Ramos (cell line): ENCODE measurements at regions not wholly inside any gene's neighbourhood (a gene's known extent, or its start where the extent isn't known, plus 50 kb on each side); places are given as distances from the start of the nearest gene placed in this dataset.

Source experiments
- in situ Hi-C: fragments of 300-500 bp; cut with MboI; formaldehyde crosslinking; loops from one replicate; pipeline ENCODE4 v1.14.3; 2022; ENCODE audit warnings: low sequenced_read_pairs; ENCODE audit not compliant: unreplicated experiment

DNA sequence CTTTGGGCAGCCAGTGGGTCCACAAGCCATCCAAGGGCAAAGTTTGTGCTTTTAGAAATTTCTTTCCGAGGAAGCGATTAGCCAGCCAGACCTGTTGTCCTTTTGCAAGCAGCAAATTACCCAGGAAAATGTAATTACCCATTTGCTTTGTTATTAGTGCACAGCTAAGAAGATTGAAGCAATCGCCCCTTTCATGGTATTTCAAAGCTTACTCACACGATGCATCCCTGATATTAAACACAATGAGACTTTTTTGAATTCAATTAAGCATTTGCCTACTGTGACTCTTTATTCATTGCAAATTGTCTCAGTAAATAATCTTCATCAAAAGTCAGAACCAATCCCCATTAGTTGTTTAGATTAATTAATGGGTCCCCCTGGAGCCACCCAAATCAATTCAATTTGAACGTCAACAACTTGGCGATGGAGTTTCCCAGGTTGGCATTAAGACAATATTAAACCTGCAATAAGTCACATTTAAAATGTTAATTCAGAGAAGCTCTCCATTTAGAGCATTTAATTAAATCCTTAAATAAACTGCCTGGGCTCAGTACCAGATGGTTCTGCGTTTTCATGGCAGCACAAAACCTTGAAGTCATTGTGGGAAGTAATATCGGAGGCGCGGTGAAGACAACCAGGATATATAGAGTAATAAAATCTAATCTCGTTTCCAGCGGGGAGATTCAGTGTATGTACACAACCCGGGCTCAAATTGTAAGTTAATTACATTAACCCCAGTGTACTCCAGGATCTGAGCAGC is 366.2 kb upstream of the TNRC6C start:
- in situ Hi-C loops, result no loop called here

DNA sequence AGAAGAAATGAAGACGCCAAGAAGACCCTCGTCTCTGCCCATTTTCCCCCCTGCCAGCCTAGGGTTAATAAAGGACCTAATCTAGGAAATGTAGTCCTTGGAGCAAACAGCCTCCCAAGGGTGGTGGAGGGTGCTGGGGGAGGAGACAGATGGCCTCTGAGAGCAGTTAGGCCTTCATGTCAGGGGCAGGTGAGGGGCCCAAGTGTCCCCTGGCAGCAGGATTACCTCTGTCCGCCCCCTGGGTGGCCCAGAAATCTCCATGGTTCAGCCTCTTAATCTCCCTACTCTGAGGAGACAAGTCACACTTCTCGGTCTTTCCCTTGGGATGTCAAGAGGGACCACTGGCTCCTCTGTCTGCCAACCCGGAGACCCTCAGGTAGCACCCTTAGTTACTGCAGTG is 365.4 kb upstream of the TNRC6C start:
- in situ Hi-C loops, result no loop called here

DNA sequence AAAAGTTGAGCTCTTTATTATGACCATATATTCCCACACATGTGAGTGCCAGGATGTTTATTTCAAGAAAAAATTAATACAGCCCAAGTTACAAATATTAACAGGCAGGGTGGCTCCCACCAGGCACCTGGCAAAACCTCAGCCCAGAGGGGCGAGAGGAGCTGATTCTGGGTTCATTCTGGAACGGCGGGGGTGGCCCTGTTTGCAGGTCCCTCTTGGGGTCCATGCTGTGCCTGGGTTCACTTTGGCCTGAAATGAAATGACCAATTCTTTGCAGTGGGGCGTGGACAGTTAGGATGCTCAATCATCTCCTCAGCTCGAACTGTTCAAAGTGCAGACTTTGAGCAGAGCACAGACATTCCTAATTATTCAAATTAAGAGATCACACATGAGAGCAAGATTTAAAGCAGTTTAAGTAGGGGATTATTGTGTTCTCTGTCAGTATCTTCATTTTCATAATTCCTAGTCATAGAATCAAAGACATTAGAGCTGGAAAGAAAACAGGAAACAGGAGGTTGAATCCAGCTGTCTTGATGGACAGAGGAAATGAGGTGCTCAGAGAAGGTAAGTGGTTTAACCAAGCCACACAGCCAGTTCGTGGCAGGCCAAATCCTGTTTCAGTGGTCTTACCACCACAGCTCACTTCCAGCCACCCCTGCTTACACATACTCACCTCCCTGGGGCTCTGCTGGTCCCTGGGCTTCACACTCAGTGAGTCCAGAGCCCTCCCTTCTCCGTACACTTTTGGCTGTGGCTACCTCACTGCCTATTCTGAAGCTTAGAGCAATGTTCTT is 363.9 kb upstream of the TNRC6C start:
- in situ Hi-C loops, result no loop called here

DNA sequence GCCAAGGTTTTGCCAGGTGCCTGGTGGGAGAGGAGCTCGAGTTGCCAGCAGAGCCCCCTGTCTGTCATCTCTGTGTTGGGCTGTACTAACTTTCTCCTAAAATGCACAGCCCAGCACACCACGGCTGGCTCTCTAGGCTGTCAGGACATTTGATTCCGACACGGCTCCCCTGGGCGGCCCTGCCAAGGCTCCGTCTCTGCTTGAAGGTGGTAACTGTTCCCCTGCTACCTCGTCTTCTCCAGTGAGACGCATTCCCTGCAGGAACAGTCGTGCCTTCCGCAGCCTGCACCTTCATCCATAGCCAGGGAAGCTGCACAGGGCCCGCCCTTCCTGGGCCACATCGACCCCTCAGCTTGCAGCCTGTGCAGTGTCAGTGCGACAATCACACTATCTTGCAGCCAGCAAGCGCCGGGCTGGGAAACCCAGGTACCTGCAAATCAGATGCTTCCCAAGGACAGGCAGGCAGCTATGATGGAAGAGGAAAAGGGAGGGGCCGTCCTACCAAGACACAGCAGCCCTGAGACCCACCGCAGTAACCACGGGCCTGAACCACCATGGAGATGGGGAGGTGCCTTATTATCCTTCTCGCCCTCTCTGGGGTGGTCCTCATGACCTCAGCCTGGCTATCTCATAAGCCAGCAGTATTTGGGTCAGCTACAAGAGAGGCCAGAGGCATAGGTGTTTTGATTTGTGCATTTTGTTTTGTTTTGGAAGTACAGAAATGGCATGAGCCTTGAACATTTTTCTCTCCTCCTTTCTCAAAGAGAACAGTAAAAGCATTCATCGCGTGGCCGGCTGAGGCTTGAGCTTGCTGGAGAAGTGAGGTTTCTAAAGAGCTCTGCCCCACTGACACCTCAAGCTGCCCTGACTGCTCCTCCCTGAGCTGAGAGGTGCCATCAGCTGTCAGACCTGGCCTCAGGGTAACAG is 361.7 kb upstream of the TNRC6C start:
- in situ Hi-C loops, result no loop called here

DNA sequence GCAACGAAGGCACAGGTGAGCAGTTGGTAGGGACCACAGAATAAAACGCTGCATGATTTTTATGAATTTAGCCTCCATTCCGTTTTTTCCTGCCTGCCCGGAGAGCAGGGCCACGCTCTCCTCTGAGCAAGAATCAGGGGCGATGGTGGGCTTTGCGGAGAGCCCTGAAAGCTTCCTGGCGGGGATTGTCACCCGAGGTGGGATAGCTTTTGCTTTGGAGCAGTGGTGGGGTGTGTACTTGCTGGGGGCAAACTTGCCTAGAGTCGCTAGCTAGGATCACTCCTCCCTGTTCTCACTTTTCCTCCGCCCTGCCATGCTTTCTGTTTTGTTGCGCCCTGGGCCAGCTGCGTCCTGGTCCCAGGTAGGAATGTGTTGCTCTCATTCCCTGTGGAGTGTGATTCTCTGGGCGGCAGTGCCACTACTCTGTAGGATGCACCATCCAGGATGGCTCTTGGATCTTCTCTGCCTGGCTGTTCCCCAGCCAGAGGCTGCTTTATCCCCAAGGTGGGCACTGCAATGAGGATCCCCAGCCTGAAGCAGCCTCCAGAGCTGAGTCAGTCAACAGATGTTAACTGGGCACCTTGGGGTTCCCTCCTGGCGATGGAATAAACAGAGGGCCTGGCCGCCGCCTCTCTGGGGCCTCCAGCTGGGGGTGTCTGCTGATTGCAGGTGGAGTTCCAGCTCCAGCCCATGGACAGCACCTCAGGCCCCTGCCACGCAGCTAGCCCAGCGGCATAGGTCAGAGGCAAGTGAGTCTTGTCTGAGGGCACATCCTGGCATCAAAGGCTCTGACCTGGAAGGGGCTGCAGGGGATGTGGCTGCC is 360.9 kb upstream of the TNRC6C start:
- in situ Hi-C loops, result no loop called here

DNA sequence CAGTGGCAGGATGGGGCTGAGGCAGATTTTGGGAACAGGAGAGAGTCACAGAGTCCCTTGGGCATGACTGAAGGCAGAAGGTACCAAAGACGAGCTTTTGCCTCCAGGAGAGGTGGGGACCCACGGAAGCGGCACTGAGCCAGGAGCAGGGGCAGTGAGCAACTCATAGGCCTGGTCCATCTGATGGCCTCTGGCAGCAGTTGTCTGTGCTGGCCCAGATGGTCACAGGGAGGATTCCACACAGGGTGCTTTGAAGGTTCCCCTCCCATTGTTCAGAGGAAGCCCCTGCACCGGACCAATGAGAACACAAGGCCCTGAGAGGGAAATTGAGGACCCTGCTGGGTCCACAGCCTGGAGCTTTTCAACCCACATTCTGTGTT is 360.3 kb upstream of the TNRC6C start:
- in situ Hi-C loops, result no loop called here

DNA sequence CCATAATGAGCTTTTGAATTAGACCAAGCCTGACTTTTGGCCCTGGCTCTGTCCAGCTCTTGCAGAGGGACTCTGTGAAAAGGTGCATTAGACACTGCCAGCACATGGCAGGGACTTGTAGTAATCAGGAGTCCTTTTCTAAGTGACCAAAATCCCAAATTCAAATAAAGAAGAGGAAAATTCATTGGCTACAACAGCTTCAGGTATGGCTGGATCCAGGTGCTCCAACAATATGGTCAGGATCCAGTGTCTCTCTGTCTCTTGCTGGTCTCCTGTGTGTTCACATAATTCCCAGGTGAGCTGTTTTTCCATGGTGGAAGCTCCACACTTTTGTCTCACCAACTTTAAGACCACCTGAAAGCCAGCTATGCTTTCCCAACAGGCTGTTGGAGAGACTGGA is 358.8 kb upstream of the TNRC6C start:
- in situ Hi-C loops, result no loop called here

DNA sequence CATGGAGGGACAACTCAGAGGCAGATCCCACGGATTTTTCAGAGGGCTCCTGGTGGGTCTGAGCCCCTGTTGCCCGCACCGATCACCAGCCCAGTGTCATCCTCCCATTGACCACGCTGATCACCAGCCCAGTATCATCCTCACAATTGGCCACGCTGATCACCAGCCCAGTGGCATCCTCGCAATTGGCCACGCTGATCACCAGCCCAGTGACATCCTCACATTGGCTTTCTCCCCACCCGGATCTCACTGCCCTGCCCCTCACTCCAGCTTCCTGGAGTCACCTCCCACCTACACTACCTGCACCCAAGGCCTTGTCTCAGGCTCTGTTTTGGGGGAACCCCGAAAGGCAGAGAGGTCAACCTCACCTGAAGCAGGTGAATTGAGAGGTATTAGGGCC is 358.2 kb upstream of the TNRC6C start:
- in situ Hi-C loops, result no loop called here

DNA sequence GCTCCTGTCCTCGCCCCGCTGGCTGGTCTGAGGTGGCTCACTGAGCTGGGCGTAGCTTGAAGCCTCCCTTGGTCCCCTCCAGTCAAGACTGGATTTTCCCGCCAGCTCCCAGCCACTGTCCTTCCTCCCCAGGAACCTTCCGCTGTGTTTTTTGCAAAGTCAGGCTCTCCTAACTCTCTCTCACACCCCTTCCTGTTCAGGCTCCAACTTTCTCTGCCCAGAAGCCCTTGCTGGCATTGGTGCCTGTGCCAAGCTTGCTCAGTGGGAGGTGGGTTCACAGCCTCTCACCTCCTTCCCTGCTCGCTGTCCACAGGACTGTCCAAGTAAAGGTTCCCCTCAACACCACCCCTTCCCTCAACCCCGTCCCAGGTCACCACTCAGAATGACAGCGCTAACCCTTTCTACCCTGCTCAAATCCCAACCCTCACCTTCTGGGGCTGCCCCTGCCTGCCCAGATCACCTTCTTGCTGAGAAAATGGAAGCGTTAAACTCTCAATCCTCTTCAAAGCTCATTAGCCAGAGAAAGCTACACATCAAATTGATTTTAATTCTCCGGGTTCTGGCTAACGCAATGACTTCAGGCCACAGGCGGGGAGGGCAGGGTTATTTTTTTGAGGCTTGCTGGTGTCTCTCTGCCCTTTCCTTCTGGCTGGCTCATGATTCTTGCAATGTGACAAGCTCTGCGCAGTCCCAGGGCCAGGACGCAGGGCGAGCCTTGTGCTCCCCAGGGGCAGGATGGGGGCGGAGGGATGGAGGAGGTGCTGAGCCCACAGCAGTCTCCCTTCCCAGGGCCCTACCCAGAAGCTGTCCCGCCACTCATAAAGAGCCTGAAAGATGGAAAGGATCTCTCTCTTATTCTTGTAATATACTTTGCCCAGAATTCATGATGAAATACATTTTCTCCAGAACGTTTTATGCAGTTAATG is 357.2 kb upstream of the TNRC6C start:
- in situ Hi-C loops, result no loop called here

DNA sequence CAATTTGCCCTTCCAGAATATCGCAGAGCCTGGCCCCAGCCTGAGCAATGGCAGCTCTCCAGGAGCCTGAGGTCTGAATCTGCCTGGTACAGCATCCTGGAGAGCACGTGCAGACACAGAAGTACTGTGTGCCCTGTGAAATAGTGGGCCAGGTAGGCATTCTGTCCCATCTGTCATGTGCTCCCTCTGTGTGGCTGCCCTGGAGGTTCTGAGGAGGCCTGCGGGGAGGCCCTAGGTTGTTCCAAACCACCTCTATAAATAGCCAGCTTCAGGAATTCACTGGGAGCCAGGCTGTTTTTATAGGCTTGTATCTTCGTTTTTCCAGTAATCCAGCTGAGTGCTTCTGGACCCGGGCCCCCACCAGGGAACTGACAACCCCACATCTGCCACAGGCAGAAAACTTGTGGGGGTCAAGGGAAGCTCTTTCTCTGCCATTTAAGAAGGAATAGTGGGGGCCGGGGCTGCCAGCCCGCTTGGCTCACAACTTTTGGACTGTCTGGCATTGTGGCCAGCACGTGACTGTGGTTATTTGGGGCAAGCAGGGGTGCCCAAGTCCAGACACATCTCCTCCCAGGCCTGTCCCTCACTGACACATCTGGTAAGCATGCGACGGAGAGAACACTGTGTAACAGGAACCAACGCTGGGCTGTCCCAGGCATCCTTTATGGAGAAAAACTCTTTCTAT is 356.3 kb upstream of the TNRC6C start:
- in situ Hi-C loops, result no loop called here

DNA sequence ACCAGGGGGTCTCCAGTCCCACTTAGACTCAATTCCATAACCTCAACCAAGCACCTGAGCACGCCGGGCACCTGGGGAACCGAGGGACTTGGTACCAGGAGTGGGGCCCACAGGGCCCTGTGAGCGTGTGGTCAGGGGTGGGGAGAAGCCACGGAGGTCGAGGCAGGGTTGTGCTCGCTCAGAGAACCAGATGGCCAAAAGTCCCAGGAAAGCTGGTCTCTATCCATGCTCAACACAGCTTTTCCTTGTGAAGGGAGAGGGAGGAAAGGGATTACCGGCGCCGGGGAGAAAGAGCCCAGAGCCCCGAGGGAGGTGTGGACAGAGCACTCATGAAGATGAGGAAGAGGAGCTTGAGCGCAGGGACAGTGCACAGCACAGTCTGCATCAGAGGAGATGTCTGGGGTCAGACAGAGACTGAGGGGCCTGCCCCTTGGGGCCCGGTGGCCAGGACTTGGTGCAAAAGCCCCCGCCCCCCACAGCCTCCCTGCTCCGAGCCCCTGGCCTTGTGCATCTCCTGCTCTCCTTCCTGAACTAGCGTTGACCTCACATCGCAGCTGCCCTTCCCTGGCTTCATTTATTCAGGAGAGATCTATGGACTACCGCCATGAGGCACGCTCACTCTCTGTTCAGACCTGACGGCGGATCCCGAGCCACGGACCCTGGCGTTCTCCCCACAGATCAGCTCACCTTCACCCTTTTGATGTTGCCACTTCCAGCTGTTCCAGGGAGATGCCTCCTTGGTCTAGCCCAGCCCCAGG is 355.4 kb upstream of the TNRC6C start:
- in situ Hi-C loops, result no loop called here

DNA sequence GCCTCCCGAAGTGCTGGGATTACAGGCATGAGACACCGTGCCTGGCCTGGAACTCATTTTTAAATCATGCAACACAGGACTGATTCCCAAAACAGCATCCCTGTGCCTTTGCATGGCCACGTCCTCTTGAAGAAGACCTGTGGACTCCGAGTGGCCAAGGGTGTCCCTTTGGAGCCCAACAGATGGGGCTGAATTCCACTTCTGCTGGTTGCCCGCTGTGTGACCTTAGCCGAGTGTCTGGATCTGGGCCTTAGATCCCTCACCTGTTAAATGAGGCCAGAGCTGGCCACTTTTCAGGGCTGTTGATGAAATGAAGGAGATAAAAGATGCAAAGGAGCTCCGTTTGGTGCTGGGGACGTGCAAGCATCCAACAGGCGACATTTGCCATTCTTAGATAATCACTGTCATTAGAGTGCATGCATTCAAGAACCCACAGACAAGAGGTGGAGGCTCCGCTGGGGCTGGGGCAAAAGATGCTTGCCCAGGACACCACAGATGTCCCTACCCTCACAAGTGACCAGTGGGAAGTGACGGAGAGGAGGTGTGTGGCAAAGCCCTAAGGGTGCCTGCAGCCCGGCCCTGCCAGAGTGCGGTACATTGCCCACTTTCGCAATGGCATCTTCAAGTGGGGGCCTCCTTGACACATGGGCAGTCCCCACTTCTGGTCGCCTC is 354.1 kb upstream of the TNRC6C start:
- in situ Hi-C loops, result no loop called here

DNA sequence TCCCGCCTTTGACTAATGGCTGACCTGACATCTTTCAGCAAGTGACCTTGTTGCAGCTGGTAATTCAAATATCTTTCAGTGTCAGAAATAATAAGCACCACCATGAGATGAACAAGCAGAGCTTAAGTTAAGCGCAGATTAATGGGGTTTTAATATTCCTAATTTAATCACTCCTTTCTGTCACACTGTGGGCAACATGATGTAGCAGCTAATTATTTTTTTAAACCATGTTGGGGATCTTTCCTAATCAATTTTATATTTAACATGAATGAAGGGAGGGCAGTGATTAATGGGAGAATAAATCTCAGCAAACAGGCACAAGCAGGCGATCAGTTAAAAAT is 353.6 kb upstream of the TNRC6C start:
- in situ Hi-C loops, result no loop called here

DNA sequence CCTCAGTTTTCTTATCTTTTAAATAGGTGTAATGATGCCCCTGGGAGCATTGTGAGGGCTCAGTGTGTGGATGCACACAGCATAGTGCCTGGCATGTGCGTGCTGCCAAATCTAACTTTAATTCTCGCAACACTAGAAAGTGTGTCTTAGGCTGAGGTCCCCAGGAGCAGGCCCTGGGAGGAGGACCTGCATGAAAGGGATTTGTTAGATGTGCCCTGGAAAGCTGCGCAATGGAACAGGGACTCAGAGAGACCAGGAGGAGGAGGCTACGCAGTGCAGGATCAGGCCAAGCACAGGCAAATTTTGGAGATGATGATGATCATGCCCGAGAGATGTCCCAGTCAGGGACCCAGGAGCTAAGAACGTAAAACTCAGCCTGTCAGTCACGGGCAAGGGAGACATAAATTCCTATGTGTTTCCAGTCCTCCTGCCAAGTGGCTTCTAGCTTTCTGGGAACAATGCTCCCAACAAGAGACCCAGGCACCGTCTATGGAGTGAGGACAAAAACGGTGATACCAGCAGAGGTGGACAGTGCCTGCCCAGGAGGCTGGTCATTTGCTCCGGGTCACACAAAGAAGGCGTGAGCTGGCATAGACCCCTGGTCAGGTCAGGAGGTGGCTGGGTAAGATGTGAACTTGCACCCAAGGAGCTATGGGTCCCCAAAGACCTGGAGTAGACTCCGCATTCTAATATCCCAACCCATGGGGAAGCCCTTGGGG is 352.2 kb upstream of the TNRC6C start:
- in situ Hi-C loops, result no loop called here

DNA sequence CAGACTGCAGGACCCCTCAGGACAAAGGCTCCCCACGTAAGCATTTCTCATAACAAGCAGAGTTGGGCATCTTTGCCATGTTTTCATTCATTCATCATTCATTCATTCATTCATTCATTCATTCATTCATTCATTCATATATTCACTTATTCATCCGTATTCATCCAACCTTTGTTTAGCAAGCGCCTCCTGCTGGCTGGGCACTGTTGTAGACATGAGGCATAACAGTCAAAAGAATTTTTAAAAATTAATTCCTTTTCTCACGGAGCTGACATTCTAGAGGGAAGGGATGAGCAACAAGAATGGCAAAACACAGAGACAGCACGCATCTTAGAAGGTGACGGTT is 351.7 kb upstream of the TNRC6C start:
- in situ Hi-C loops, result no loop called here

DNA sequence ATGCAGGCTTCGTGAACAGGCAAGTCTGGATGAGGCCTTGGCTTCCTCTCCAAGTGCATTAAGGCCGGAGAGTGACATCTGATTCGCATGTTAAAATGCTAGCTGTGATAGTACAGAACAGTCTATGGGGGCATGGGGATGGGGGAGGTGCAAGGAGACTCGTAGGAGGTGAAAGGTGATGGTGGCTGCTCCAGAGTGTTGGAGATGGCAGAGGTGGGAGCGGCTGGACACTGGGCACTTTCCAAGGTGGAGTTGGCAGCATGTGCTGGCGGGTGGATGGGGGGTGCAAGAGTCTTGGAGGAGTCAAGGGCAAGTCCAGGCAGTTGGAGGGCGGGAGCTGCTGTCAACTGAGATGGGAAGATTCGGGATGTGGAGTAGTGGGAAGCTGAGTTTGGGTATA is 350.9 kb upstream of the TNRC6C start:
- in situ Hi-C loops, result no loop called here

DNA sequence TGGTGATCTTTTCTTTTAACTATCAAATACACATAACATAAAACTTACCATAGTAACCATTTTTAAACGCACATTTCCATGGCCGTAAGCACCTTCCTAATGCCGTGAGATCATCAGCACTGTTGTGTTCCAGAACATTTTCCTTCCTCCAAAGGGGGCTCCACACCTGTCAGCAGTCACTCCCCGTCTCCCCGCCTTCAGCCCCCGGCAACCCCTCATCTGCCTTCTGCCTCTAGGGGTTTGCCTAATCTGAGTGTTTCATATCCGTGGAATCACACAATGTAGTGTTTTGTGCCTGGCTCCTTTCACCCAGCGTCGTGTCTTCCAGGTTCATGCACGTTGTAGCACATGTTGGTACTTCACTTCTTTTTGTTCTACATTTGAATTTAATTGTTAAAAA is 350.1 kb upstream of the TNRC6C start:
- in situ Hi-C loops, result no loop called here
